Ishikawa (cell line): ENCODE measurements at regions not wholly inside any gene's neighbourhood (a gene's known extent, or its start where the extent isn't known, plus 50 kb on each side); places are given as distances from the start of the nearest gene placed in this dataset.

Experiments used
- CEBPB ChIP-seq: IDR thresholded peaks from 2 replicates; pipeline ENCODE4 v1.6.1; 2012
- CREB1 ChIP-seq: IDR thresholded peaks from 2 replicates; pipeline ENCODE4 v1.6.1; 2012; ENCODE audit warnings: low read depth
- EGR1 ChIP-seq: IDR thresholded peaks from 2 replicates; pipeline ENCODE4 v1.6.1; 2012
- EP300 ChIP-seq: IDR thresholded peaks from 2 replicates; pipeline ENCODE4 v1.6.1; 2012; ENCODE audit warnings: borderline replicate concordance
- FOXM1 ChIP-seq: IDR thresholded peaks from 2 replicates; pipeline ENCODE4 v1.6.1; 2012; ENCODE audit warnings: low read depth, borderline replicate concordance
- MAX ChIP-seq: IDR thresholded peaks from 2 replicates; pipeline ENCODE4 v1.6.1; 2012
- NFIC ChIP-seq: IDR thresholded peaks from 2 replicates; pipeline ENCODE4 v1.6.1; 2012
- RAD21 ChIP-seq: IDR thresholded peaks from 2 replicates; pipeline ENCODE4 v1.6.1; 2012; ENCODE audit warnings: low read depth
- REST ChIP-seq: IDR thresholded peaks from 2 replicates; pipeline ENCODE4 v1.6.1; 2012; ENCODE audit warnings: low read depth, mild to moderate bottlenecking
- TAF1 ChIP-seq: IDR thresholded peaks from 2 replicates; pipeline ENCODE4 v1.6.1; 2012; ENCODE audit warnings: low read depth, mild to moderate bottlenecking
- TCF12 ChIP-seq: IDR thresholded peaks from 2 replicates; pipeline ENCODE4 v1.6.1; 2012; ENCODE audit warnings: low read depth
- TEAD4 ChIP-seq: IDR thresholded peaks from 2 replicates; pipeline ENCODE4 v1.6.1; 2012
- USF1 ChIP-seq: IDR thresholded peaks from 2 replicates; pipeline ENCODE4 v1.6.1; 2012
- YY1 ChIP-seq: IDR thresholded peaks from 2 replicates; pipeline ENCODE4 v1.6.1; 2012; ENCODE audit warnings: low read depth
- ZBTB7A ChIP-seq: IDR thresholded peaks from 2 replicates; pipeline ENCODE4 v1.6.1; 2012; ENCODE audit warnings: low read depth

GRCh38 chr2:188890755-188891154 is 83.4 kb upstream of the COL3A1 start:
- TF ChIP-seq YY1 (no peak), TCF12 (no peak), ZBTB7A (no peak), FOXM1 (no peak), TEAD4 (no peak), TAF1 (no peak), RAD21 (no peak), NFIC (no peak), EP300 (no peak), REST (no peak), MAX (no peak), EGR1 (no peak)

- TF ChIP-seq EP300, result no peak
- TF ChIP-seq NFIC, result no peak
- no peak for TF ChIP-seq ZBTB7A
- TF ChIP-seq CEBPB, result no peak
- TF ChIP-seq FOXM1, result no peak
- TF ChIP-seq TEAD4, result no peak
- TF ChIP-seq RAD21, result no peak
- TF ChIP-seq CREB1, result no peak
- no peak for TF ChIP-seq TAF1
- TF ChIP-seq EGR1, result no peak
- TF ChIP-seq REST, result no peak
- no peak for TF ChIP-seq USF1
Measured at GRCh38 chr2:188892636-188893035, 81.5 kb upstream of the COL3A1 start.

GRCh38 chr2:188893972-188894371 is 80.2 kb upstream of the COL3A1 start:
- TF ChIP-seq REST (no peak), CREB1 (no peak), YY1 (no peak), CEBPB (no peak), USF1 (no peak), MAX (no peak), ZBTB7A (no peak), TEAD4 (no peak), TCF12 (no peak), EGR1 (no peak), NFIC (no peak)

GRCh38 chr2:188894979-188895378 is 79.2 kb upstream of the COL3A1 start:
- no peak for TF ChIP-seq TAF1
- TF ChIP-seq RAD21, result no peak
- no peak for TF ChIP-seq REST
- TF ChIP-seq ZBTB7A, result no peak
- no peak for TF ChIP-seq CEBPB
- no peak for TF ChIP-seq MAX
- no peak for TF ChIP-seq USF1
- TF ChIP-seq NFIC, result no peak
- TF ChIP-seq EP300, result no peak
- no peak for TF ChIP-seq TEAD4
- no peak for TF ChIP-seq CREB1
- TF ChIP-seq TCF12, result no peak
- no peak for TF ChIP-seq FOXM1
- TF ChIP-seq YY1, result no peak
- TF ChIP-seq EGR1, result no peak
